DND-41 (cell line): ENCODE measurements at regions not wholly inside any gene's neighbourhood (a gene's known extent, or its start where the extent isn't known, plus 50 kb on each side); places are given as distances from the start of the nearest gene placed in this dataset.

Experiments
- EZH2 ChIP-seq: IDR thresholded peaks from 3 replicates; pipeline ENCODE4 v1.6.1; 2012; ENCODE audit warnings: borderline replicate concordance, low read depth, mild to moderate bottlenecking, moderate library complexity, low read length, inconsistent platforms; ENCODE audit not compliant: severe bottlenecking
- TF ChIP-seq, protein P1 (sequence below): IDR thresholded peaks from 2 replicates; pipeline ENCODE4 v1.5.1; 2012; ENCODE audit warnings: borderline replicate concordance, low read length, moderate library complexity, mild to moderate bottlenecking; ENCODE audit not compliant: poor library complexity, severe bottlenecking; ENCODE audit errors: extremely low read depth

DNA sequence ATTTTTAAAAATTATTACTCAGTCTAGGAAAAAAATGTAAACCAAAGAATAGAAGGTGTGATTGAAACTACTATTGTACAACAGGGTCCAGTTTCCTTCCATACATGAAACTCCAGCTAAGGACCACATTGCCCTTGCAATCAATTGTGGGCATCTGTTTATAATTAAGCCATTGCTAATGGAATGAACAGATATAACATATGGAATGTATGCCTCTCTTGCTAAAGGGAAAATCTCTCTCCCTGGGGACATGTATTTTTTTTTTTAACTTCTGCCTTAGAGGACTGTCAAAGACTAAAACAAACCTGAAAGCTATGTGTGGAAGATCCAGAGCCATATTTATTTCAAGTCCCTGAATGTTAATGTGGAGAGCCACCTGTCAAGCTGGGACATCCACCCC lies 336.8 kb upstream of the MANEA start:
- TF ChIP-seq, protein P1, sequence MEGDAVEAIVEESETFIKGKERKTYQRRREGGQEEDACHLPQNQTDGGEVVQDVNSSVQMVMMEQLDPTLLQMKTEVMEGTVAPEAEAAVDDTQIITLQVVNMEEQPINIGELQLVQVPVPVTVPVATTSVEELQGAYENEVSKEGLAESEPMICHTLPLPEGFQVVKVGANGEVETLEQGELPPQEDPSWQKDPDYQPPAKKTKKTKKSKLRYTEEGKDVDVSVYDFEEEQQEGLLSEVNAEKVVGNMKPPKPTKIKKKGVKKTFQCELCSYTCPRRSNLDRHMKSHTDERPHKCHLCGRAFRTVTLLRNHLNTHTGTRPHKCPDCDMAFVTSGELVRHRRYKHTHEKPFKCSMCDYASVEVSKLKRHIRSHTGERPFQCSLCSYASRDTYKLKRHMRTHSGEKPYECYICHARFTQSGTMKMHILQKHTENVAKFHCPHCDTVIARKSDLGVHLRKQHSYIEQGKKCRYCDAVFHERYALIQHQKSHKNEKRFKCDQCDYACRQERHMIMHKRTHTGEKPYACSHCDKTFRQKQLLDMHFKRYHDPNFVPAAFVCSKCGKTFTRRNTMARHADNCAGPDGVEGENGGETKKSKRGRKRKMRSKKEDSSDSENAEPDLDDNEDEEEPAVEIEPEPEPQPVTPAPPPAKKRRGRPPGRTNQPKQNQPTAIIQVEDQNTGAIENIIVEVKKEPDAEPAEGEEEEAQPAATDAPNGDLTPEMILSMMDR, result no peak
- TF ChIP-seq EZH2, result no peak
